ENCODE measurements at regions not wholly inside any gene's neighbourhood (a gene's known extent, or its start where the extent isn't known, plus 50 kb on each side); places are given as distances from the start of the nearest gene placed in this dataset.

DNA sequence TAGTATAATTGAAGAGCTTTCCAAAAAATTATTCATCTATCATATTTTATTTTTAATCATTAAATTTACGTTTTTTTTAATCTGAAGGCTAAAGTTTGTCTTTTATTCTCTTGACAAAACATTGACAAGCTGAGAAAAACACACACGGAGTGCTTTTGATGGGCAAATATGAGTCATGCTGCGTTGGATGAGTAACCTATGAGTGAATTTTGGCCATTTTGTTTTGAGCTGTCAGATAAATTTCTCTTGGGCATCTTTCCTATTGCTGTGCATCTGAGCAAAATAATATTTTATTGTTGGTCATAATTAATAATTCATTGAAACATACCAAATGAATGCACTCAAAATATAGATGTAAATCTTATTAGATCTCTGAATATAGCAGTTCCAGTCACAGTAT, 1144.1 kb upstream of the ADGRL2 start:
- Mint-ChIP-seq H3K4me3 (no peak overlapping the region), H3K4me1 (ENCODE audit: low read depth) (no peaks in the 10 kb centered on the region), H3K27me3 (ENCODE audit: insufficient read depth) (no peaks in the 10 kb centered on the region), H3K27ac (no peak overlapping the region), H3K36me3 (ENCODE audit: low read depth) (no peaks in the 10 kb centered on the region), H3K9me3 (peaks cover 4% of the 10 kb centered on the region)
- no peak for DNase-seq (ENCODE audit: low spot score)
- intact Hi-C loops (cut with micrococcal nuclease), result no loop called here

DNA sequence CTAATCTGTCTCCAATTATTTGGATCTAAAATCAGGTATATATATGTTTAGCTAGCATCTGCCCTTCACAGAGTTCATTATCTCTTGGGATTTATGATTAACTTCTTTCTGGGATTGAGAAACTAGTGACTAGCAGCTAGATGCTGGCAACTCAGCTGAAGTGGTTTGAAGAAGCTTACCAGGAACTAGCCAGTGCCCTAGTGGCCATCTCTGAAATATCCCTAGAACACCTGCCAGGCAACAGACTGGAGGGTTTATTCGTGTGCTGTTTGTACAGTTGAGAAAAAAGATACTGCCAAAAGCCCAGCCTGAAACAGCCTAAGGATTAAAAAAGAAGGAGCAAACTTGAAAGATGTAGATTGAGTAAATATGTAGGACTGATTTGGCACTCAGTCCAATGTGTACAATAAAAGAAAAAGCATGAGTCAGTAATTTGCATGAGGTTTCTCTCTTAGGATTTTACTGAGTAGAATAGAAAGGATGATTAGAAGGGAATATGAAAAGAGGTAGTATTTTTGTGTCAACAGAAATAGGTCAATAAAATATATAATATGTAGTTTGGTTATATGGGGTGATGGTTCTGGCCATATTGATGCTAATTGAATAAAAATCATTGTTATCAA, 1144.6 kb upstream of the ADGRL2 start:
- Mint-ChIP-seq H3K36me3 (ENCODE audit: low read depth) (no peaks in the 10 kb centered on the region), H3K4me3 (no peak overlapping the region)
- DNase-seq (ENCODE audit: low spot score), result no peak

DNA sequence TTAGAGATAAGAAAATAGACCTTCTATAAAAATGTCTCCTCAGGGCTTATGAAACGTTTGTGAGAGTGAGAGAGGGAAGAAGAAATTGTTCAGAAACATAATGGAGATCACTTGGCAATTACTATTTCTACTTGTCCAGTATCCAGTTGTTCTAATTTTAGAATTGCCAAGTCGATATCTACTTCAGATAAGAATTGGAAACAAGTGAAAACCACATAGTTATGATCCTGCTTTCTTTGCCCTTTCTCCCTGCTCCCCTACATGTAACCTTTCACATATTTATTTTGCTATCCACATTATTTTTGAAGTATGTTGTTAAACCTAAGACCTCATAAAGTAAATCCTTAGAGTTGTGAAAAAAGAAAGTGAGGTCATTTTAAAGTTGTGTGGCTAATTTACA, 1154.7 kb upstream of the ADGRL2 start:
- Mint-ChIP-seq H3K4me3 (no peak overlapping the region), H3K27me3 (ENCODE audit: insufficient read depth) (no peaks in the 10 kb centered on the region), H3K4me1 (ENCODE audit: low read depth) (no peaks in the 10 kb centered on the region), H3K9me3 (peaks cover 4% of the 10 kb centered on the region), H3K27ac (no peak overlapping the region), H3K36me3 (ENCODE audit: low read depth) (no peaks in the 10 kb centered on the region)
- intact Hi-C loops (cut with micrococcal nuclease), result no loop called here
- no peak for DNase-seq (ENCODE audit: low spot score)

More for the DNA sequence above, 1144.6 kb upstream of the ADGRL2 start:
- peaks cover 4% of the 10 kb centered on the region for H3K9me3 Mint-ChIP-seq
- no peaks in the 10 kb centered on the region for H3K4me1 Mint-ChIP-seq (ENCODE audit: low read depth)
- no peaks in the 10 kb centered on the region for H3K27me3 Mint-ChIP-seq (ENCODE audit: insufficient read depth)
- intact Hi-C loops (cut with micrococcal nuclease), result no loop called here
- H3K27ac Mint-ChIP-seq, result no peak overlapping the region

DNA sequence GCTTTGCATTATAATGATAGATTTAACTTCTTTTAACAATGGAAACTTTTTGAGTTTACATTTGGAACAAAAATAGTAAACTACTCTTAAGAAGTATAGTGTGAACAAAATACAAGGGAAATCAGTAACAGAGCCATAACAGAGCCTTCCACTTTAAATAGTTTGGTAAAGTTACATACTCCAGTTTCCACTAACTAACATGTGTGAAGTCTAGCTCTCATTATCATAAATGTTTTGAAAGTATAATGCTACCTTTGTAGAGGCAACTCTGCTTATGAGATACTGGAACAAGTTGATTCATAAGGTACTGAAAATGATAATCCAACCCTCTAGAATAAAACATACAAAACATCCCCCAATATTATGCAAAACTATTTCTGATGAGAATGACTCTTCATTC, 1155.1 kb upstream of the ADGRL2 start:
- Mint-ChIP-seq H3K36me3 (ENCODE audit: low read depth) (no peaks in the 10 kb centered on the region), H3K4me1 (ENCODE audit: low read depth) (no peaks in the 10 kb centered on the region), H3K27me3 (ENCODE audit: insufficient read depth) (no peaks in the 10 kb centered on the region), H3K9me3 (peaks cover 2% of the 10 kb centered on the region), H3K27ac (no peak overlapping the region), H3K4me3 (no peak overlapping the region)
- intact Hi-C loops (cut with micrococcal nuclease), result no loop called here
- DNase-seq (ENCODE audit: low spot score), result no peak

DNA sequence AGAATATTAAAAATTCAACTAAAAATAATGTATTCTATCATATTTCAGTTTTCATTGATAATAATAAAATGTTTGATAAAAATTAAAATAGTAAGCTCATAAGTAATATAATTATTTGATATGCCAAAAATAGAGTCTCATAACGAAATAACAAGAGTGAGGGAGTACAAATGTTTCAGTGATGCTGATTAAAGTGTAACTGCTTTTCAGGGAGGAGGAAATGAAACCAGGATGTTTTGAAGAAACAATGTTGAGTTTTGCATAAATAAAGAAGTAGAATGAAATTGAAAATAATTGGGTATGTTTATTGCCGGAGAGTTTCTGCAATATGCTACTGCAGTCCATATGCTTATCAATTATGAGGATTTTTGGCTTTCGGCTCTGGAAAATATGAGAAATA, 1159.8 kb upstream of the ADGRL2 start:
- DNase-seq (ENCODE audit: low spot score), result no peak
- Mint-ChIP-seq H3K27me3 (ENCODE audit: insufficient read depth) (no peaks in the 10 kb centered on the region), H3K36me3 (ENCODE audit: low read depth) (no peaks in the 10 kb centered on the region), H3K9me3 (peaks cover 8% of the 10 kb centered on the region), H3K4me1 (ENCODE audit: low read depth) (no peaks in the 10 kb centered on the region), H3K27ac (no peak overlapping the region), H3K4me3 (no peak overlapping the region)
- intact Hi-C loops (cut with micrococcal nuclease), result no loop called here

DNA sequence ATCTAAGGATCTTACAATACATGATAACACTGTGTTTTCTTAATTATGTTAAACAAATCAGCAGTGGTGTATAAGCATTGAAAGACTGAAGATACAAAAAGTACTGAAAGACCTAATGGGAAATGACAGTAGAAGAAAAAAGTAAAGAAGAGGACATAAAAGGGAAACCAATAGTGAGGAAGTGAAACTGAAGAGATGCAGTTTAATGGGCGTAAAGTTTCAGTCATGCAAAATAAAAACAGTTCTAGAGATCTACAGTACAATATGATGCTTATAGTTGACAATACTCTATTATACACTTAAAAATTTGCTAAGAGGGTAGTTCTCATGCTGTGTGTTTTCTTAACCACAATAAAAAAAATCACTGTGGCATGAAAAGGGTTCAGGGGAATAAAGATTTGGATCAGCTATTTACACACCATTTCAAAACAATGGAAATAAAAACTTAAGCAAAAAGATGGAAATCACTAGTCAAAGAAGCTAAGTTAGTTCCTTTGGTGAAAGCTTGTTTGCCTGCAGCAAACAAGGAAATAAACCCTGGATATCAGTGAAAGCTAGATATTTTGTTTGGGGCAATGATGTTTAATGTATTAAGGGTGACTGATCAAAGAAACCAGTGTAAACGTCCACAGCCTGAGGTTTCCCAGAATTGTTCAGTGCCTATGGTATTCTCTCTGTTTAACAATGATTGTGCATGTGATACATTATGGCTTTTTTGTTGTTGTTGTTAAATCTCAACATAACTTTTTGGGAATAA, 1160.8 kb upstream of the ADGRL2 start:
- H3K27me3 Mint-ChIP-seq (ENCODE audit: insufficient read depth), result no peaks in the 10 kb centered on the region
- H3K36me3 Mint-ChIP-seq (ENCODE audit: low read depth), result no peaks in the 10 kb centered on the region
- H3K4me3 Mint-ChIP-seq, result no peak overlapping the region
- no peaks in the 10 kb centered on the region for H3K4me1 Mint-ChIP-seq (ENCODE audit: low read depth)
- intact Hi-C loops (cut with micrococcal nuclease), result no loop called here
- no peak overlapping the region for H3K27ac Mint-ChIP-seq
- peaks cover 8% of the 10 kb centered on the region for H3K9me3 Mint-ChIP-seq
- DNase-seq (ENCODE audit: low spot score), result no peak

DNA sequence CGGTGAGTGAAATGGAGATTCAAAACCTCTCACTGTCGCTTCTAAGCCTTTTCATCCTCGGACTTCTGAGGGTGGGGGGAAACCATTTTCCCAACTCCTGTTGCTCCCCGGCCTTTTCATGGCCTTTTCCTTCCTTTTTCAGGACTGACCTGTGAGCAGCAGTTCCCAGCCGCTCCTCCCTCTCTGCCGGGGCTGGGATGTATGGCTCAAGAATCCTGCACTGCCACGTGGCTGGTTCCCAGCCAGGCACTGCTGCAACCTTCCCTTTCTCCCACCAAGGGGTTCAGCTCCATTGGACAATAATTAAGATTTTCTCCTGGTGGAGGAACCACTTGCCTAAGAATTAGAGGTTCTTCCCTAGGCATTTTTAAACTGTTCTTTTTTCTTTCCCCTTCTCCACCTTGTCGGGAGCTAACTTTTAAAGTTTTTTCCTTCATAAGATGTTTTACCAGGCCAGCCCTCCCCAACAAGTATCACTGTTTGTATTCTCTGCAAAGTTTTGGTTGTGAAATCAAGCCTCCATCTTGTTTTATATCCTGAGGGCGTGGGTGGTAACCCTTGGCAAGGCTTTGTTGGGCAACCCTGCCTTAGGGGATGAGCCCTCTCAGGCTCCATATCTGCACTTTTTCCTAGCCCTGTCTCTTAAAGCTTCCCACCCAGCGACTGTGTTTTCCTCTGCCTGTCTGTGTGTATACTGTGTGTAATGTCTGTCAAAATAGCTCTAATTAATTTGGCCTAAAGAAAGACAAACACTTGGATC, 1166.6 kb upstream of the ADGRL2 start:
- Mint-ChIP-seq H3K27me3 (ENCODE audit: insufficient read depth) (no peaks in the 10 kb centered on the region), H3K4me1 (ENCODE audit: low read depth) (no peaks in the 10 kb centered on the region), H3K9me3 (no peaks in the 10 kb centered on the region), H3K4me3 (no peak overlapping the region), H3K27ac (no peak overlapping the region), H3K36me3 (ENCODE audit: low read depth) (no peaks in the 10 kb centered on the region)
- intact Hi-C loops (cut with micrococcal nuclease), result no loop called here
- no peak for DNase-seq (ENCODE audit: low spot score)

DNA sequence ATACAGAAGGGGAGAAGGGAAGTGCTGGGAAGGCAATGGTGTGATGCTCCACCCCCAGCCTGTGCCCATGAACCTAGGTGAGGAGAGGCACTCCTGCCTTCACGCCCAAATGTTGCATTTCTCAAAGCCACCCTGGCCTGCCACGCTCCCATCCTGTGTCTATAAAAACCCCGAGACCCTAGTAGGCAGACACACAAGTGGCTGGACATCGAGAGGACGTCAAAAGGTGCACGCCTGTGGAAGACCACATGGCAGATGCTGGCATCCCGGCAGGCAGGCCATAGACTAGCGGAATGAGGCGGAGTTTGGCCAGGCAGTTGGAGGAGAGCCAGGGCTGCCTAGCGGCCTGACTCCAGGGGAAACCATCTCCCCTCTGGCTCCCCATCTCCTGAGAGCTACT, 1168.5 kb upstream of the ADGRL2 start:
- Mint-ChIP-seq H3K27me3 (ENCODE audit: insufficient read depth) (no peaks in the 10 kb centered on the region), H3K36me3 (ENCODE audit: low read depth) (no peaks in the 10 kb centered on the region), H3K27ac (no peak overlapping the region), H3K9me3 (no peaks in the 10 kb centered on the region), H3K4me1 (ENCODE audit: low read depth) (no peaks in the 10 kb centered on the region), H3K4me3 (no peak overlapping the region)
- intact Hi-C loops (cut with micrococcal nuclease), result no loop called here
- no peak for DNase-seq (ENCODE audit: low spot score)

DNA sequence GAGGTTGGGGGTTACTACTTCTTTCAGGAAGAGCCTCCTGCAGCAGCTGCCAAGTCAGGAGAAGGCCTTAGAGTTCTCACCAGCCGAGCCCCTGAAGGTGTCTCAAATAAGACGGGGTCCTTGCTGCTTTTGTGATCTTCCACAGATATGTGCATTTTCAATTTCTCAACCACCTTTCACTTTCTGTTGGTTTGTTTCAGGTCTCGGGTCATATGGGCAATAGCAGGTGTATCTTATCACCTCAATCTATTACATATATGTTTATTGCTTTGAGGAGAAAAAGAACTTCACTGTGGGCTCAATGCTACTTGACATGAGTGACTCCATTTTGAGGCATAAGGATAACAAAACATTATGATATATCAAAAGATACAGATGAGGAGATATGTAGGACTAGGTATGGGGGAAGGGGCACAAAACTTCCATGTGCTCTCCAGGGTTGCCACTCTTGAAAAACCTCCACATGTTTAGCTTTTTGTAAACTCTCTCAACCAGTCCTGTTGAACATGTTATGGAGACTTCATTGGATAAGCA, 1171.4 kb upstream of the ADGRL2 start:
- intact Hi-C loops (cut with micrococcal nuclease), result no loop called here
- Mint-ChIP-seq H3K27me3 (ENCODE audit: insufficient read depth) (no peaks in the 10 kb centered on the region), H3K36me3 (ENCODE audit: low read depth) (no peaks in the 10 kb centered on the region), H3K4me3 (no peak overlapping the region), H3K4me1 (ENCODE audit: low read depth) (no peaks in the 10 kb centered on the region), H3K9me3 (no peaks in the 10 kb centered on the region), H3K27ac (no peak overlapping the region)
- DNase-seq (ENCODE audit: low spot score), result no peak

DNA sequence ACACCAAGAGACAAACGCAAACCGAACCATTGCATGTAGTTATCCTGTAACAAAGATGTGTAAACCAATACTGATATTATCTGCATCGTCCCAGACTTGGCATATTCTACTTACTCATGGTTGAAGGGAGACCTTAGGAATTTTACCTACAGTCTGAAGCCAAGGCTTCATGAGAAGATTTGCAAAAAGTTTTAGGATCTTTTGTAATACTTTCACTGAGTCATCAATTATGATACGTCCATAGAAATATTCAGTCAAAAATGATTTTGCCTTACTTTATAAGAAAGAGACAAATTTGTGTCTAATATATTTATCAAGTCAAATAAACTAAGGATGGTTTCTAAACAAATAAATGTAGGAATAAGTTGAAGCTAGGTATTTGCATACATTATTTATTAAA, 1176.1 kb upstream of the ADGRL2 start:
- Mint-ChIP-seq H3K27me3 (ENCODE audit: insufficient read depth) (no peaks in the 10 kb centered on the region), H3K4me1 (ENCODE audit: low read depth) (no peaks in the 10 kb centered on the region), H3K9me3 (peaks cover 5% of the 10 kb centered on the region), H3K36me3 (ENCODE audit: low read depth) (no peaks in the 10 kb centered on the region), H3K4me3 (no peak overlapping the region), H3K27ac (no peak overlapping the region)
- DNase-seq (ENCODE audit: low spot score), result no peak
- intact Hi-C loops (cut with micrococcal nuclease), result no loop called here

DNA sequence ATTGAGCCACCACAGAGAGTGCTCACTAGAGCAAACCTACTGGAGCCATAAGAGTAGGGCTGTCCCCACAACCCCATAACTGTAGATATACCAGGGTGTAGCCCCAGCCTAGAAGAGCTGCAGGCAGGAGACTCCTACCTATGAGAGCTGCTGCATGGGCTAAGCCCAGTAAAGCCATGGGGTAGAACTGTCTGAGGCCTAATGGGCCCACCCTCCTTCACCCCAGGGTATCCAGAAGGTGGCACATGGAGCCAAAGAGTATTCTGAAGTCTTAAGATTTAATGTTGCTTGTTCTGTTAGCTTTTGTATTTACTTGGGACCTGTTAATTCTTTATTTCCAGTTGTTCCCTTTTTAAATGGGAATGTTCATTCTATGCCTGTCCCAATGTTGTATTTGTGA, 1193.7 kb upstream of the ADGRL2 start:
- DNase-seq (ENCODE audit: low spot score), result no peak
- H3K9me3 Mint-ChIP-seq, result peaks cover 13% of the 10 kb centered on the region
- intact Hi-C loops (cut with micrococcal nuclease), result no loop called here
- no peak overlapping the region for H3K27ac Mint-ChIP-seq
- no peaks in the 10 kb centered on the region for H3K27me3 Mint-ChIP-seq (ENCODE audit: insufficient read depth)
- no peaks in the 10 kb centered on the region for H3K36me3 Mint-ChIP-seq (ENCODE audit: low read depth)
- no peaks in the 10 kb centered on the region for H3K4me1 Mint-ChIP-seq (ENCODE audit: low read depth)
- H3K4me3 Mint-ChIP-seq, result no peak overlapping the region

DNA sequence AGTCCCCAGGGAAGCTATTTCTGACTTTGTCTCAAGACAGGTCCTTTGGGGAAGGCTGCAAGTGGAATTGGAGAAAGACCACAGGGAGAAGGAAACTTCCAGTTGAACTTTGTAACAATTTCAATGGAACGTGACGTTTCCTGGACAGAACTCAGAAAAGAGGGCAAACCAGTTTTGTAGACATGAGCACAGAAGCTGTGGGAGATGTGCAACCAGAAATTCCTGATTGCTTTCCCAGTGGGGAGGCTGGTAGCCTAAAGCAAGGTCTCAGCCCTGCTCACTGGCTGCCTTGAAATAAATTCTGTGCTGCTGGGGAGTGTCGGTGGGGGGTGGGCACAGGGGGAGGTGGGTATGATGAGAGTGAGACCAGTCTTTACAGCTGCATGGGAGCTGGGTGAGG, 1206.7 kb upstream of the ADGRL2 start:
- Mint-ChIP-seq H3K36me3 (ENCODE audit: low read depth) (no peaks in the 10 kb centered on the region), H3K27ac (no peak overlapping the region), H3K4me3 (no peak overlapping the region), H3K9me3 (peaks cover 44% of the 10 kb centered on the region), H3K4me1 (ENCODE audit: low read depth) (no peaks in the 10 kb centered on the region), H3K27me3 (ENCODE audit: insufficient read depth) (no peaks in the 10 kb centered on the region)
- DNase-seq (ENCODE audit: low spot score), result no peak
- intact Hi-C loops (cut with micrococcal nuclease), result no loop called here

DNA sequence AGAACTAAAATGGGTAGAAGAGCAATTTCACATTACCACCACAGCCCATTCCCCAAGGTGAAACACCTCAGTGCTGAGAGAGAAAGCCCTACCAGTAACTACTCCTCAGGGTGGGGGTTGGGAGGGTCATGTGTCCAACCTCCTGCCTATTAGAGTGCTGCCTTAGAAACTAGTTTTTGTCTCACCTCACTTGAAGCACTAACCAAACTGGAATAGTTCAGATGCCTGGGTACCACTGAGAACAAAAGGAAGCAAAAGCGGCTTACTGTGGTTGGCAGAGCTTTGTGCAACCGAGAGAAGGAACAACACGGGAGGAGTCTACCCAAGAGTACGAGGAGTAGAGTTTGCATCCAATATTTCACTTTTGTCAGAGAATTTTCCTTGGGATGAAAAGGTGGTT, 1207.5 kb upstream of the ADGRL2 start:
- H3K27ac Mint-ChIP-seq, result no peak overlapping the region
- no peaks in the 10 kb centered on the region for H3K36me3 Mint-ChIP-seq (ENCODE audit: low read depth)
- intact Hi-C loops (cut with micrococcal nuclease), result no loop called here
- H3K27me3 Mint-ChIP-seq (ENCODE audit: insufficient read depth), result no peaks in the 10 kb centered on the region
- DNase-seq (ENCODE audit: low spot score), result no peak
- peaks cover 44% of the 10 kb centered on the region for H3K9me3 Mint-ChIP-seq
- no peak overlapping the region for H3K4me3 Mint-ChIP-seq
- no peaks in the 10 kb centered on the region for H3K4me1 Mint-ChIP-seq (ENCODE audit: low read depth)

Data from activated T-helper 1 cell treated with anti-CD3 and anti-CD28 coated beads, Interleukin-12 subunit alpha, Interleukin-12 subunit beta, Interleukin-2, Interleukin-4 antibody, amounts not matched to agents 30 ng/mL and 10 ng/mL and 1 ng/mL, durations not matched to agents 14 hours and 24 hours and 36 hours (primary cell).